HG03571 (cell line): ENCODE measurements at regions not wholly inside any gene's neighbourhood (a gene's known extent, or its start where the extent isn't known, plus 50 kb on each side); places are given as distances from the start of the nearest gene placed in this dataset.
"Not testable (repeated sequence)": the region's sequence is repeated elsewhere in the genome, so short reads cannot be mapped to it uniquely, and the experiment has no call there.

Experiments used
- ATAC-seq: cut with Tn5 transposase; IDR thresholded peaks from one replicate; pipeline ENCODE4 v1.9.1; 2021; ENCODE audit not compliant: unreplicated experiment

GRCh38 chr10:8128511-8128910 lies 74.0 kb downstream of the GATA3 start:
- no peak for ATAC-seq

GRCh38 chr10:8129438-8129837 lies 75.0 kb downstream of the GATA3 start:
- ATAC-seq = no peak

DNA sequence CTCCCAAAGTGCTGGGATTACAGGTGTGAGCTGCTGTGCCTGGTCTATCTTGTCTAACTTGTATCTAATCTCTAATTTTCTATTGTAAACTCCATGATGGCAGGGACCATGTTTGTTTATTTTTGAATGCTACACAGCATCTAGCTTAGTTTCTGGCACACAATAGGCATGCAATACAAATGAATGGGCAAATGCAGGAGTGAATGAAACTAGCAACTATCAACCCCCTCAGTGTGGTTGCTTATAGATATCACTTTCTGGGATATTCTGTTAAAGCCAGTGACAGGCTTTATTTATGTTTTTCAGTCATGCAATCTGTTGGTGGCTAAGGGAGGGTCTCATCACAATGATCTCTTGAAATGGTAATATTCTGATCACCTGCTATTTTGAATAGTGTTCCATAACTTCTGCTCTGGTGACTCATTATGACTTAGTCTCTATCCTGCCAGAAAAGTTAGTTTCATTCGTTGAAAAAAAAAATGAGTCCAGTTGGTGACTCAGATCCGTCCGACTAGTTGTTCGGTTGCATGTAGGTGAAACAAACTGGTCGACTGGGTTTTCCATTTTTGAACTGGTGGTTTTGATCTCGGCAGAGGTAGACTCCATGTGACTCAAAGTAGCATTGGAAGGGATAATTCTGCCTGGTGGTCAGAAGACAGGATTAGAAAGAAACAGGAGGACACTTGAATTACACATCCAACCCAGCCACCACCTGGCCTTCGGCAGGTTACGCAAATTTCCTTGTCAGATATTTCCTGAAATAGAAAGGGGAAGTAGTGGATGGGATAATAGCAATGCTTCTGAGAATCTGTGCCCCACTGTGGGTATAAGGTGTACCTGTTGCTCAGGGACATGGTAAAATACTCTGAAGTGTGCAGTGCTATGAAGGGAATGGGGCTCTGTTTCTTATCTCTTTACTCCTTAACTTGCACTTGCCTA lies 76.8 kb downstream of the GATA3 start:
- no peak for ATAC-seq

DNA sequence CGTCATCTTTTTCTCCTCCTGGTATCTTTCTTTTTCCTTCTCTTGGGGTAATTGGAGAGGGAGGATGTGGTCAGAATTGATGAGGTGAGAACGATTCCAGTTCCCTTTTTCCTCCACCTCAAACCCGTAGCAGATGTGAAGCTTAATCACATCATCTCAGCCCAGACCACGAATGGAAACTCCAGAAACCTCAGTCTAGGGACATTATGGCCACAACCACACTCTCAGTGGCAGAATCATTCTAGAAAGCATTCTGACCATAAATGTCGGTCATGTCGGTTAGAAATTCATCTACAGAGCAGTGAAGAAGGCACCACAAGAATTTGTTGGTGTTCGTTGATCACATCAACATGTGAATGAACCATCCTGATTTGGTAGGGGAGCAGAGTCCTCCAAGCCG lies 78.7 kb downstream of the GATA3 start:
- ATAC-seq = peak; percentile 58

DNA sequence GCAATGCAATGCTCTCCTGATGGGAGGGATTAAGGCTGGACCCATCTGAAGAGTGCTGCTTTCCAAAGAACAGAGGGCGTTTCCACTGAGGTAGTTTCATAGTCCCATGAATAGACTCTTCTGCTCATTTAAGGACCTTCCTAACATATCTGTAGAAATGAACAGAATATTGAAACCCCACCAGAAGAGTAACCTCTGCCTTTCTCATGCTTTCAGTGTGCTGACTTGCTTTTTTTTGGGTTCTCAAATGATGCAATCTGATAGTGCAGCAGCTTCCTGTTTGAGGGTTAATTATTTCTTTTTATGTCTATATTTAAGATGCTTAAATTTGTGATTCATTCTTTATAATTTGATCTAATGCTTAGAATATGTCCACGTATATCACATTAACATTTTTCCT lies 82.2 kb downstream of the GATA3 start:
- ATAC-seq = no peak

DNA sequence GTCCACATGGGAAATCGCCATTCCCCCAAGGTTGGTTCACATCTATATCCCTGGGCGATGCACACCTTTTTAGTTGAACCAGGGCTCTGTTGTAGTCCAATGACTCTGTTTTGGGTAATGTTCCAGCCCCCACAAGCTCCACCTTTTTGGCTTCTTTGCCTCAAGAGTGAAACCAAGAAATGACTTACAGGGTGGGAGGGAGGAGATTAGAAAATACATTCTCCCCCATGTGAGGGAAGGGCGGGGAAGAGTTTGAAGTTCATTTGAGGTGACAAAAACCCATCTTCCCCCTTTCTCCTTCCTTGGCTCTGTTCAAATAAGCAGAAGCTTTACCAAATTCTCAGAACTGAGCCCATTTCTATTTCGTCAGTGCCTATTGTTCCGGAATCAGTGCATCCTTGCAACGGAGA lies 82.8 kb downstream of the GATA3 start:
- no peak for ATAC-seq

DNA sequence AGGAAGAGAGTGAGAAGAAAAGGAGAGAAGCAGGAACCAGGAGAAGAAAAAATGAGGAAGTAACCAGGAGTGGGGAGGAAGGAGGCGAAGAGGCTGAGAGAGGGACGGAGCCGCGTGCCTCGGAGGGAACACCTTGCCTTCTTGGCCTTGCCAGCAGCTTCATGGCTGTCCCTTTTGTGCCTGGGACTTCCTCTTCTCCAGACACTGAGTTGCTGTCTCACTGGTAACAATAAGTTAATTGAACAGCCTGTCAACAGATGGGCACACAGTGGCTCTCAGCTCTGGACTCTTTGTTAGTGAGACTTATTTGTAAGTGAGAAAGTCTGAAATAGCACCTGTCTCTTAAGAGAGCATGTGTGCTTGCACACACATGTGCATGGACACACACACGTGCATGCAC lies 83.2 kb downstream of the GATA3 start:
- no peak for ATAC-seq

GRCh38 chr10:8138471-8138870 lies 84.0 kb downstream of the GATA3 start:
- no peak for ATAC-seq

DNA sequence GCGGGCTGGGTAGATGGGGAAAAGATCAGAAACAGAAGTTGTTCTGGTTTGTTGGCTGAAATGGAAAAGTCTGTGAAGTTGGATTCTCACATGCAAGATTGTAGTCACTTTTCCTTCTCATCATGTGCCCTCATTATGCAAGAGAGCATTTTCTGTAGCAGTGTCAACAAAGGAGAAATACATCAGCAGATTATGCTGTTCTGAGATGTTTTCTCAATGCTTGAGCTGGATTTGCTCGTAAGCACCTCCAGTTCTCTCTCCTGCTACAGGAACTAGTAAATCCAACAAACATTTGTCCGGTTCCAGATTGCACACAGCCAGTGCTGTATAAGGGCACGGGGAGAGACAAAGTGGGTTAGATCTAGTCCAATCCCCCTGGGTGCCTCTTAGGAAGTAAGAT lies 90.0 kb downstream of the GATA3 start:
- no peak for ATAC-seq

- ATAC-seq = no peak
Observed at GRCh38 chr10:8146650-8147049, 92.2 kb downstream of the GATA3 start.

- no peak for ATAC-seq
Observed at GRCh38 chr10:8149991-8150390, 95.5 kb downstream of the GATA3 start.

GRCh38 chr10:8150401-8150905 lies 96.0 kb downstream of the GATA3 start:
- no peak for ATAC-seq

DNA sequence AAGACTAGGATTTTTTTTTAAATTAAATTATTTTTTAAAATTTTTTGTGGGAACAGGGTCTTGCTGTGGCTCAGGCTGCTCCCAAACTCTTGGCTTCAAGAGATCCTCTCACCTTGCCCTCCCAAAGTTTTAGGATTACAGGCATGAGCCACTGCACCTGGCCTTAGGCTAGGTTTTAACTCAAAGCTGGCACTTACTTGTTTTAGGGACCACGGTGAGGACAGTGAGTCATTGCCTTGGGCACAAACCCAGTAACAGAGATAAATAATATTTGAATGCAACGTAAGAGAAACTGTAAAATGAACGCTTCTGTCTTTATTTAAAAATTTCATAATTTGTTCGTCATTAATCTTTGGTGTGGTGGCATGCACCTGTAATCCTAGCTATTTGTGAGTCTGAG lies 96.6 kb downstream of the GATA3 start:
- no peak for ATAC-seq

GRCh38 chr10:8156918-8157317 lies 102.4 kb downstream of the GATA3 start:
- no peak for ATAC-seq

DNA sequence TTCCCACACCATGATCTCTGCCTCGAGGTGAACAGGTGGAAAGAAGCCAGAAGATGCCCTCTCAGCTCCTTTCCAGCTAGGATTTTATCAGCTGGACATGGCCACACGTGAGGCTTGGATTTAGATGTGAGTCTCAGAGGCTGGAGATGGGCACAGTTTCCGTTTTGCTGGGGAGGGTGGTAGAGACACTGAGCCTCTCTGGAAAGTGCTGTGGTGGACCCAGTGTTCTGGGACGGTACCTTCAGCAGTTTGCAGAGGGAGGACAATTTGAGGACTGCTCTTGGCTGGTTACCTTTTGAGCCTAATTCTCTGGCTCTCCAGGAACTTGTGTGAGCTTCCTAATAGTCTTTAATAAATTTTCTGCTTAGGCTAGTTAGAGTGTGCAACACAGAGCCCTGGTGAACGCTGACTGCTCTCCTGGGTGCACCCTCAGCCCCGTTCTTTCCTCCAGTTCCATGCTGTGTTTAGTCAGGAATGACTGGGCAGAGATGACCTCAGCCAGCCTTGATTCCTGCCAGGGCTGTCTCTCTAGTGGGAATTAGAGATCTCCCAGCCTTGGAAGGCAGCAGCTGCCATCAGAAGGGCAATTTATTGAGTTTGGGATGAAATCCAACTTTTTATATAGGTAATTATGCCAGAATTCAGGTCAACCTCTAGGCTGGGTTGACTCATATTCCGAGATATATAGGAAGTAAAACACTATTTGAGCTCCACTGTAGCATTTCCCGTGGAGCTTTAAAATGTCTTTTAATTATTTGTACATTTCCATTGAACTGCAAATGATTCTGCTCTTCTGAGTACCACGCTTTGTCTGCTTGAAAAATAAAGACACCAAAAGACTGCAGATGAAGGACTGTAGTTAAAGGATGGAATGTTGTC lies 103.9 kb downstream of the GATA3 start:
- no peak for ATAC-seq

DNA sequence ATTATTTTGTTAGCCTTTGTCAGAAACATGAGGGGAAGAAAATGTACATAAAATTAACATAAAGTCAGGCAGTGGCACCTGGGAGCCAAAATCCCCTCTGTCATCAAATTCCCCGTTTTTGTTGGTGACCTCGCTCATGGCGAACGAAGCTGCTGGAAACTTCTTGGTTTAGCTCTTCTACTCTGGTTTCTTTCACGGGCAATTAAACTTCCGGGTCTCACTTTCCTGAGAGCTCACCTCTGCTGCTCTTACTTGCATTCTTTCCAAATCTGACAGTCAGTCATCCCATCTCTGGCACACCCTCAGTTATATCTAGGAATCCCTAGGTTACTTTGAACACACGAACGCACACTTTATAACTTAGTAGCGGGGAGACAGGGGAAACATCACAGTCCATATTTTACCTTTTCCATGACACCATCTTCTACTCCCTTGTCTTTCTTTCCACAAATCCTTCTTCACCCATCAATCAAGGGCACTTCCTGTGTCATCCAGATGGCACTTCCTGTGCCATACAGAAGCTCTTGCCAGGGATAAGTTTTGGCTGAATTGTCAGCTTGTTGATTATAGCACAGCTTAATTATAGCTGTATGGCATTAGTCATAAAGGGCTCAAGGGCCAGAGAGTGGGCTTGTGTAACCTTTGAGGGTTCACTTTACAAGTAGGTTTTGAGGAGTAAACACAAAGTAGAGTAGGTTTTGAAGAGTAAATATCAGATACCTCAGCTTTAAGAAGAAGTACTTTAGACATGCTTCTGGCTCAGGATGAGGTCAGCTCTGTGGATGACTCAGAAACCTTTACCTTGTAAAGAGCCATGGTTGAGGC lies 105.1 kb downstream of the GATA3 start:
- ATAC-seq = no peak

- no peak for ATAC-seq
Observed at GRCh38 chr10:8163824-8164223, 109.3 kb downstream of the GATA3 start.

DNA sequence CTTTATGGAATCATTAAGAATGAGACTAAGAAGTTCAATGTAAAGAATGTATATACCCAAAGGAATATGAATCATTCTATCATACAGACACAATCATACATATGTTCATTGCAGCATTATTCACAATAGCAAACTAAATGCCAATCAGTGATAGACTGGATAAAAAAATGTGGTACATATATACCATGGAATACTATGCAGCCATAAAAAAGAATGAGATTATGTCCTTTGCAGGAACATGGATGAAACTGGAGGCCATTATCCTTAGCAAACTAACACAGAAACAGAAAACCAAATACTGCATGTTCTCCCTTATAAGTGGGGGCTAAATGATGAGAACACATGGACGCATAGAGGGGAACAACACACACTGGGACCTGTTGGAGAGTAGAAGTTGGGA lies 110.2 kb downstream of the GATA3 start:
- not testable (repeated sequence) for ATAC-seq

- no peak for ATAC-seq
Observed at GRCh38 chr10:8168836-8169235, 114.3 kb downstream of the GATA3 start.

DNA sequence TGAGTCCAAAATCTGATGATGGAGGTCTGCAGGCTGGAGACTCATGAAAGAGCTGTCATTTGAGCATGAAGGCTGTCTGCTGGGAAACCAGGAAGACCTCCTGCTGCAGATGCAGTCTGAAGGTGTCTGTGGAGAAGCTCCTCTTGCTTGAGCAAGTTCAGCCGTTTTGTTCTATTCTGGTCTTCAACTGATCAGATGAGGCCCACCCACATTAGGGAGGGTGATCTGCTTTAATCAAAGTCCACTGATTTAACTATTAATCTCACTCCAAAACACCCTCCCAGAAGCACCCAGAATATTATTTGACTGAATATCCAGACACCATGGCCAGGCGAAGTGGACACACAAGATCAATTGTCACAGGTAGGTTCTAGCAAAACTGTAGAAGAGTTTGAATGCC lies 116.5 kb downstream of the GATA3 start:
- no peak for ATAC-seq

DNA sequence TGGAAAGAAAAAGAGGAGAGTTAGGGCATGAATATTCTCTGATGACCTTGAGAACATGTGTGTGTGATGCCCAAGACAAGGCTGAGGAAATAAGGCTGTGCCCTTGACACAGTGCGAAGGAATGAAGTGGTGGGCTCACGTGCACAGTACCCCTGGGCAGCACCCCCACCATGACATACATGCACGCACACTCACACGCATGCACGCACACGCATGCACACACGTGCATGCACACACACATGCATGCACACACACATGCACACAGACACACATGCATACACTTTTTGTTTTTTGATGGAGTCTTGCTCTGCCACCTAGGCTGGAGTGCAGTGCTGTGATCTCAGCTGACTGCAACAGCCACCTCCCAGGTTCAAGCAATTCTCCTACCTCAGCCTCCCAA lies 118.1 kb downstream of the GATA3 start:
- no peak for ATAC-seq
